GM12891 (cell line): ENCODE measurements at regions not wholly inside any gene's neighbourhood (a gene's known extent, or its start where the extent isn't known, plus 50 kb on each side); places are given as distances from the start of the nearest gene placed in this dataset.

Experiments used
- POLR2A ChIP-seq: IDR thresholded peaks from 2 replicates; pipeline ENCODE4 v1.6.1; 2011; ENCODE audit warnings: low read depth, low read length, control low read depth
- POU2F2 ChIP-seq: IDR thresholded peaks from 2 replicates; pipeline ENCODE4 v1.6.1; 2011; ENCODE audit warnings: low read depth, mild to moderate bottlenecking, control low read depth, low read length, moderate library complexity
- SPI1 ChIP-seq: IDR thresholded peaks from 2 replicates; pipeline ENCODE4 v1.6.1; 2011; ENCODE audit warnings: low read depth, low read length, control low read depth

DNA sequence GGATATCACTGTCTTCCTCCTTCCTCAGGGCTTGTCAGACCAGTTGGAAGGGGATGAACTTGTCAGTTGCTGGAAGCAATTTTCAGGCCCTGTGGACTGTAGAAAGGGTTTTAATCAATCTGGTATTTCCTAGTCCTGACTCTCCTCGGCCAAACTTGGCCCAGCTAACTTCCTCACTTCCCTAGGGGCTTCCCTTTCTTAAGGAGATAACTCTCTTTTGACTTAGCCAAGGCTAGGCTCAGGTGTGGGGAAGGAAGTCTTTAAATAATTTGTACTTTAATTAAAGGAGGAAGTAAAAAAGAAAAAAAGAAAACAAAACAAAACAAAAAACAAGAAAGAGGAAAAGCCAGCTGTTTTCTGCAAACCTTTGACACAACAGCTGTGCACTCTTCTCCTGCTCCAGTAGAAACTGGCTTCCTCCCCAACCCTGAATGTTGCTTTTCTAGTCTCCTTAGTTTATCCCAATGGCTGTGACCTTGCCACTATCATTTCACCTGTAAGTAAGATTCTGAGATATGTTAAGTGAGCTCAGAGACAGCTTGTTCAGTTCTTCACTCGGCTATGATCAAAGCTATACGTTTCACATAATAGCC lies 53.0 kb upstream of the ST3GAL6 start:
- TF ChIP-seq POU2F2 (no peak), POLR2A (no peak), SPI1 (no peak)
